T-helper 1 cell treated with Interleukin-12 subunit alpha and Interleukin-12 subunit beta and Interleukin-4 antibody, amounts not matched to agents 30 μg/mL and 1 μg/mL, for 36 hours (primary cell): ENCODE measurements at regions not wholly inside any gene's neighbourhood (a gene's known extent, or its start where the extent isn't known, plus 50 kb on each side); places are given as distances from the start of the nearest gene placed in this dataset.
"Not testable (repeated sequence)": the region's sequence is repeated elsewhere in the genome, so short reads cannot be mapped to it uniquely, and the experiment has no call there.

ENCODE experiments used
- H3K27ac Mint-ChIP-seq: one replicate; pipeline ENCODE4 v1.8.0; 2021; ENCODE audit warnings: mild to moderate bottlenecking, mixed read lengths
- H3K27me3 Mint-ChIP-seq: one replicate; pipeline ENCODE4 v1.8.0; 2021; ENCODE audit warnings: low read depth, mixed read lengths
- H3K36me3 Mint-ChIP-seq: one replicate; pipeline ENCODE4 v1.8.0; 2021; ENCODE audit warnings: low read depth, mixed read lengths
- H3K4me1 Mint-ChIP-seq: one replicate; pipeline ENCODE4 v1.8.0; 2021; ENCODE audit warnings: low read depth, mixed read lengths
- H3K4me3 Mint-ChIP-seq: one replicate; pipeline ENCODE4 v1.8.0; 2021; ENCODE audit warnings: mild to moderate bottlenecking, moderate library complexity, mixed read lengths
- H3K9me3 Mint-ChIP-seq: one replicate; pipeline ENCODE4 v1.8.0; 2021; ENCODE audit warnings: mixed read lengths

- Mint-ChIP-seq H3K4me1 (no peaks in the 10 kb centered on the region), H3K27me3 (no peaks in the 10 kb centered on the region), H3K4me3 (no peak overlapping the region), H3K27ac (no peak overlapping the region), H3K36me3 (no peaks in the 10 kb centered on the region), H3K9me3 (no peaks in the 10 kb centered on the region)
Observed at GRCh38 chr17:31798205-31798724, 60.8 kb downstream of the COPRS start.

GRCh38 chr17:31795941-31796340 is 63.1 kb downstream of the COPRS start:
- H3K27ac Mint-ChIP-seq, H3K4me3 Mint-ChIP-seq, H3K27me3 Mint-ChIP-seq, H3K9me3 Mint-ChIP-seq, H3K4me1 Mint-ChIP-seq, H3K36me3 Mint-ChIP-seq: not testable (repeated sequence)

GRCh38 chr17:31794111-31794510 is 64.9 kb downstream of the COPRS start:
- no peaks in the 10 kb centered on the region for H3K36me3 Mint-ChIP-seq
- no peak overlapping the region for H3K27ac Mint-ChIP-seq
- H3K27me3 Mint-ChIP-seq = no peaks in the 10 kb centered on the region
- H3K4me3 Mint-ChIP-seq = no peak overlapping the region
- no peaks in the 10 kb centered on the region for H3K4me1 Mint-ChIP-seq
- no peaks in the 10 kb centered on the region for H3K9me3 Mint-ChIP-seq

GRCh38 chr17:31793634-31794033 is 65.4 kb downstream of the COPRS start:
- H3K9me3 Mint-ChIP-seq, H3K36me3 Mint-ChIP-seq, H3K4me3 Mint-ChIP-seq, H3K4me1 Mint-ChIP-seq, H3K27ac Mint-ChIP-seq, H3K27me3 Mint-ChIP-seq: not testable (repeated sequence)

DNA sequence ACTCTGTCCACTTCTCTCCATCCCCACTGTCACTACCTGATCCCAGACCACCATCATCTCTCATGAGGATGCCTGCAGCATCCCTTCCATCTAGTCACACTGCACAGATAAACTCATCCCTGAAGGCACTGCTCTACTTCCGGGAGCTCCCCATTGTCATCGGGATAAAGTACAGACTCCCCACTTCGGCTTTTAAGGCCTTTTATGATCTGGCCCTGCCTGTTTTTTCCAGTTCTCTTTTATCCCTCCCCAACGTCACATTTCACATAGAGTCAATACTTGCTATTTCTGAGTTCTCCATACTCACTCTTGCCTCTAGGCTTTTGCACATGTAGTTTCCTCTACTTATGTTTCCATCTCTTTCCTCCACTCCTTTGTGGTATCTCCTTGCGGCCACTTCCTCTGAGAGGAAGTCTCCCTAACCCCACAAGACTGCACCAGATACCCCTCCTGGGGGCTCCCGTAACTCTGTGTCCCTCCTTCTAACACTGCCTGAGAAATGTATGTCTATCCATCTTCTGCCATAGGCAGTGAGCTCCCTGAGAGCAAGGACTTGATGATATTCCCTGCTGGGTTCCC is 66.9 kb downstream of the COPRS start:
- Mint-ChIP-seq H3K27me3 (no peaks in the 10 kb centered on the region), H3K4me3 (no peak overlapping the region), H3K9me3 (no peaks in the 10 kb centered on the region), H3K27ac (peak overlapping the region; percentile 3), H3K4me1 (no peaks in the 10 kb centered on the region), H3K36me3 (no peaks in the 10 kb centered on the region)

- H3K27ac Mint-ChIP-seq = no peak overlapping the region
Observed at GRCh38 chr17:31789707-31790505, 69.1 kb downstream of the COPRS start.

GRCh38 chr17:31788956-31789355 is 70.1 kb downstream of the COPRS start:
- H3K4me1 Mint-ChIP-seq = no peaks in the 10 kb centered on the region
- H3K4me3 Mint-ChIP-seq = no peak overlapping the region
- H3K9me3 Mint-ChIP-seq = no peaks in the 10 kb centered on the region
- H3K36me3 Mint-ChIP-seq = no peaks in the 10 kb centered on the region
- no peaks in the 10 kb centered on the region for H3K27me3 Mint-ChIP-seq
- no peak overlapping the region for H3K27ac Mint-ChIP-seq

More at GRCh38 chr17:31789707-31790505, 69.1 kb downstream of the COPRS start:
- Mint-ChIP-seq H3K9me3 (no peaks in the 10 kb centered on the region), H3K4me1 (no peaks in the 10 kb centered on the region), H3K4me3 (no peak overlapping the region), H3K36me3 (no peaks in the 10 kb centered on the region), H3K27me3 (no peaks in the 10 kb centered on the region)

- H3K9me3 Mint-ChIP-seq = no peaks in the 10 kb centered on the region
- peaks cover 2% of the 10 kb centered on the region for H3K27me3 Mint-ChIP-seq
- H3K4me3 Mint-ChIP-seq = no peak overlapping the region
- no peak overlapping the region for H3K27ac Mint-ChIP-seq
- no peaks in the 10 kb centered on the region for H3K36me3 Mint-ChIP-seq
- no peaks in the 10 kb centered on the region for H3K4me1 Mint-ChIP-seq
Observed at GRCh38 chr17:31788571-31788946, 70.5 kb downstream of the COPRS start.

- no peaks in the 10 kb centered on the region for H3K4me1 Mint-ChIP-seq
- H3K36me3 Mint-ChIP-seq = no peaks in the 10 kb centered on the region
- H3K4me3 Mint-ChIP-seq = no peak overlapping the region
- H3K9me3 Mint-ChIP-seq = no peaks in the 10 kb centered on the region
- no peak overlapping the region for H3K27ac Mint-ChIP-seq
- peaks cover 7% of the 10 kb centered on the region for H3K27me3 Mint-ChIP-seq
Observed at GRCh38 chr17:31787857-31788570, 71.0 kb downstream of the COPRS start.

DNA sequence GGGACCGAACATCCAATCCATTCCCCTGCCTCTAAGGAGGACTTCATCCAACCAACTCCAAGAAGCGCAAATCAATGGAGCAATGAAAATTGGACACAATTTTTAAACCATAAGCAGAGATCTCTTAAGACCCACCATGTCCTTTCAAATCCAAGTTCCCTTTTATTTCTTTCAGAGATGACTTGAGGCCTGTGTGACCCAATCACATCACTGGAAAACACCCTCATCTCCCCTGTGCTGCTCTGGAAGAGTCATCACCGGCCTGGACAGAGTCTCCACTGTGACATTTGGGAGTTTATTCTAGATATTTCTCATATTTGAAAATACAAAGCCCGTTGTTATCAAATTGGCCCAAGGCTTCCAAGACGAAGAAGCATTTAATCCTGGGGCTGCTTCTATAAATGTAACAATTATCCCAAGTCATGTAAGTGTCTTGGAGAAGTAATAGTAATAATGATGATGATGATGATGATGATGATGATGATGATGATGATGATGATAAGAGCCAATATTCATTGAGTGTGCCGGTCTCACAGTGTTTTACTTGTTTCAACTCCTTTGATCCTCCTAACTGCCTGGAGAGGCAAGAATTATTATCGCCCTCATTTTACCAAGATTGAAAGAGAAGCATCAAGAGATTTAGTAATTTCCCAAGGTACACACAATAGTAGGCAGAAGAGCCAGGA is 72.1 kb downstream of the COPRS start:
- Mint-ChIP-seq H3K4me1 (no peaks in the 10 kb centered on the region), H3K4me3 (no peak overlapping the region), H3K36me3 (no peaks in the 10 kb centered on the region), H3K9me3 (no peaks in the 10 kb centered on the region), H3K27me3 (peaks cover 9% of the 10 kb centered on the region), H3K27ac (no peak overlapping the region)

- Mint-ChIP-seq H3K27me3 (peaks cover 20% of the 10 kb centered on the region), H3K27ac (no peak overlapping the region), H3K9me3 (no peaks in the 10 kb centered on the region), H3K36me3 (no peaks in the 10 kb centered on the region), H3K4me1 (no peaks in the 10 kb centered on the region), H3K4me3 (no peak overlapping the region)
Observed at GRCh38 chr17:31780483-31780882, 78.6 kb downstream of the COPRS start.

DNA sequence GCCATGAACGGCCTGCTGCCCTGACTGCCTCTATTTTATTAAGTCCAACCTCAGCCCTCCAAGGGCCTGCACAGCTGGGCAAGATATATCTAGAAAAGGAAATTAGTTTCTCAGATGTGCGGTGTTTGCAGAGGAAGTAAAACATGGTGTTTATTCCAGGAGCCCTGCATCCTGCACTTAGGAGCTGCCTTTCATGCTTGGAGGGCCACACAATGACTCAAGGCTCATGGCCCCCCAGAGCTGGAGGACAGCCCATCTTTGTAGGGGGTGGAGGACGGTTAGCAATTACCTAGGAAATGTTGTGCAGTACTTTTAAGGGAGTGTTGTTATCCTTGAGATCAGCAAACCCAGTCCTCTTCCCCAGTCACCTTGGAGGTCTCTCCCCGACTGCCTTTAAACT is 80.5 kb downstream of the COPRS start:
- no peaks in the 10 kb centered on the region for H3K9me3 Mint-ChIP-seq
- H3K4me1 Mint-ChIP-seq = no peaks in the 10 kb centered on the region
- H3K36me3 Mint-ChIP-seq = no peaks in the 10 kb centered on the region
- no peak overlapping the region for H3K4me3 Mint-ChIP-seq
- H3K27ac Mint-ChIP-seq = no peak overlapping the region
- H3K27me3 Mint-ChIP-seq = peaks cover 17% of the 10 kb centered on the region

GRCh38 chr17:31771328-31771727 is 87.7 kb downstream of the COPRS start:
- H3K36me3 Mint-ChIP-seq, H3K27ac Mint-ChIP-seq, H3K4me3 Mint-ChIP-seq, H3K4me1 Mint-ChIP-seq, H3K9me3 Mint-ChIP-seq, H3K27me3 Mint-ChIP-seq: not testable (repeated sequence)

GRCh38 chr17:31770501-31770900 is 88.5 kb downstream of the COPRS start:
- H3K27me3 Mint-ChIP-seq, H3K9me3 Mint-ChIP-seq, H3K36me3 Mint-ChIP-seq, H3K4me3 Mint-ChIP-seq, H3K27ac Mint-ChIP-seq, H3K4me1 Mint-ChIP-seq: not testable (repeated sequence)
